GM18858 (cell line): ENCODE measurements at regions not wholly inside any gene's neighbourhood (a gene's known extent, or its start where the extent isn't known, plus 50 kb on each side); places are given as distances from the start of the nearest gene placed in this dataset.

Experiments used
- ATAC-seq: cut with Tn5 transposase; IDR thresholded peaks from one replicate; pipeline ENCODE4 v1.9.1; 2021; ENCODE audit not compliant: unreplicated experiment

DNA sequence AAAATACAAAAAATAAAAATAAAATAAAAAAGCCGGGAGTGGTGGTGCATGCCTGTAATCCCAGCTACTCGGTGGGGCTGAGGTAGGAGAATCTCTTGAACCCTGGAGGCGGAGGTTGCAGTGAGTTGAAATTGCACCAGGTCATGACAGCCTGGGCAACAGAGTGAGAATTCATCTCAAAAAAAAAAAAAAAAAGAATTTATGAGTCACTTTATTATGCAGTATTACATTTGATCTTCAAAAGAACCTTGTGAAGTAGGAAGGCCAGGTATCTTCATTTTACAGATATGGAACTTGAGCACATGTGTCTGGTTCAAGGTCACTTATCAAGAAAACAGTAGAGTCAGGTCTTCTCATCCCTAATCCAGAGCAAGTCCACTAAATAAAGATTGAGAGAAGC lies 459.4 kb upstream of the HNRNPA3 start:
- ATAC-seq, result no peak

DNA sequence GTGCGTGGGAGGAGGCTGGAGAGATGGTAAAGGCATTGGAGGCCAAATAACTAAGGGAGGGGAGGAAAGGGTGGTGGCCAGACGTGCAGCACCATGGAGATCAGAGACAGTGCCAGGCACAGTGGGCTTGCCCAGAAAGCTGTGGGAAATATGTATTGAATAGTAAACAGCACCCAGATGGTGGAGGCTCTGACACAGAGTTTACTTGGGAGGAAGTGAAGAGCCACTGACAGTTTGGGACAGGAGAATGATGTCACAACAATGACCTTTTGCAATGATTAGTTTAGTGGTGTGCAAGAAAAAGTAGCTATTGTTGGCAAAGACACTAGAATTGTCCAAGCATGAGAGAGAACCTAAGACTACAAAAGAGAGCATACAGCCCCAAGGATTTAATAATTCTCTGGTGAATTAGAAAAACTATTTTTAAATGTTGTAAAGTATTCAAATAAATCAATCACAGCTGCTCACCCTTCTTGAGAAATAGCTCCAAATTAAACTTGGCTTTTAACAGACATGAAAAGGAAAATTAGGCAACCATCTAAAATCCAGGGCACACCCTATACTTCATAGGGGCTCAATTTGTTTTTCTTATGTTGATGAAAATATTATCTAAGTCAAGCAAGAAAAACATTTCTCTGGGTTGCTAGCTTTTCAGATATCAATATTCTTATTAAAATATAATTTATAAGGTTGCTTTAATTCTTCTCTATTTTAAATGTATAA lies 458.7 kb upstream of the HNRNPA3 start:
- no peak for ATAC-seq

- no peak for ATAC-seq
These were observed 457.0 kb upstream of the HNRNPA3 start for GRCh38 chr2:176755537-176756135.

GRCh38 chr2:176758426-176758825 lies 454.2 kb upstream of the HNRNPA3 start:
- no peak for ATAC-seq

GRCh38 chr2:176760439-176760838 lies 452.2 kb upstream of the HNRNPA3 start:
- no peak for ATAC-seq

DNA sequence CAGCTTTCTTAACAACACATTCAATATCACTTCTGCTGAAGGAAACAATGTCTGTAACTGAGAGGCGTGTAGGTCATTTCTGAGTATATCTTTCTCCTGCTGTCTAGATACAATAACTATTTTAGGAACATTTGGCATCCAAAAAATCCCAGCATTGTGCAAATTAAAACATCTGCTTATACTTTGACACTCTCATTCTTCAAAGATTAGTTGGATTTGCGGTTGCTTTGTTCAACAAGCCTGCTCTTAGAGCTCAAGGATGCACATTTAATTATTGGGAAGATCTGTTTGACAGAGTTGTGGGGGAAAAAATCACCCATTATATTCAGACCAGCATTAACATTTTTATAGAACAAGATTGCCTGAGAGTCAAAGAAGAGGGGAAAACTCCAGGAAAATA lies 449.5 kb upstream of the HNRNPA3 start:
- no peak for ATAC-seq

- ATAC-seq, result no peak
These were observed 448.7 kb upstream of the HNRNPA3 start for GRCh38 chr2:176763851-176764404.

DNA sequence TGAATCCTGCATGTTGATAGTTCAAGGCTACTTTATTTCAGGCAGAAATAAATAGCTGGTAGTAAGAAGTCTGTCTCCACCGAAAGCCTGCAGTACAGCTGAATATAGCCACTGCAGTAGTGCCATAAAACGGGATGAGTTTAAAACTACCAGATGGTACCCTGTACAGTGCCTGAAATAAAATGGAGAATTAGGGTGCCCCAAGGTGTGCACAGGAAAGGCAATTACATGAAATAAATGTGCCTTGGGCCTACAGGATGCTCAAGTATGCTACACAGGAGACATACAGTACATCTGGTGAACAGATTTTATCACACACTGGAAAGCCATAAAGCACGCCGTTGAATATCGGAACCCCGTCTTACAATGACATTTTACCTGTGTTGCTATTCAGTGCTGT lies 447.7 kb upstream of the HNRNPA3 start:
- ATAC-seq, result no peak

- no peak for ATAC-seq
These were observed 446.6 kb upstream of the HNRNPA3 start for GRCh38 chr2:176766005-176766404.

DNA sequence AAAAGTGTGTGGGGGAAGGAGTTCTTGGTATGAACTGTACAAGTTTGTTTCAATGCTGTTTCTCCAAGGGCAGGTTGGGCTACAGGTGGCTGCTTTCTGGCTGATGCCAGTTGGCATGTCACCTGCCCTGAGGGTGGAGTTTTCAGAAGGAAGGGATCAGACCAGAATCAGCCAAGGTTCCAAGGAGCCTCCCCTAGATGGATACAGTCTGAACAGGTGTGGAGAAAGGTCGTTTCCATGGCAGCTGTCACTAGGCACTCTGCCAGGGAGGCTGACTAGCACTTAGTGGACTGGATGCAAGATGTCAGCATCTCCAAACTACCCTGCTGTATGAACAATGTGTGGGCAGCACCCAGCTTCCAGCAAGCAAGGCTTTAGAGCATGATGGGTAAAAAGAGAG lies 444.4 kb upstream of the HNRNPA3 start:
- no peak for ATAC-seq

- ATAC-seq, result no peak
These were observed 443.6 kb upstream of the HNRNPA3 start for GRCh38 chr2:176769021-176769420.

DNA sequence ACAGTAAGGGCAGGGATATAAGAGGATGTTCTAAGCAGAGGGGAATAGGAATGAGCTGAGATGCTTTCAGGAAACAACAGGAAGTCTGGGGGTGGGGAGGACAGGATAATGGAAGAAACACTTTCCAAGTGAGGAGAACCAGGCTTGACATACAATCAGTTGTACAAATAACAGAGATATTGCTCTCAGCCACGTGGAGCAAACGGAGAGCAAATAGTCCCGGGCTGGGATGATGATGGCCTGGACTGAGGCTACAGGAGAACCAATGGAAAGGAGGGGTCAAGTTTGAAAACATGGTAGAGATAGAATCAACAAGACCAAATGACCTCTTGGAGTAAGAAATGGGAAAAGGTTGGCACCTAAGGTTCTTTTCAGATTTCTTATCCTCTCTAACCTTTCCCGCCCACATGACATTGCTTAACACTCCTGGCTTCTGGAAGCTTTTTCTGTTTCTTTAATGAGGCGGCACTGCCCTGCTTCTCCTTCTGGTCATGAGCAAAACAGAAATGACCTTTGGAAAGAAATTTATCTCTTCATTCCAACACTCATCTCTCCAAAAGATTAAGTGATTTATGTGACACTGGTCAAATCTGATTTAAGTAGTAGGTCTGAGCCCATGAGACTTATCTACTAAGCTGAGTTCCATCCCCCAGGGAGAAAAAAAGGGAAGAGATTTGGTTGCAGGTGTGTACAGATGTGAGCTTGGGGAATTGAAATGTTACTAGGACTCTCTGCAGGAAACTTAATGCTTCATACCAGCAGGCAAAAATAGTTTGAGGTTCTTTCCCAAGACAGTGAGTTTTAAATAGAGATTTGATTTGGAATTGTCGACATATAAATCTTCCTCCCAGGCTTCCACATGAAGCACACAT lies 442.9 kb upstream of the HNRNPA3 start:
- ATAC-seq, result no peak

GRCh38 chr2:176772816-176773215 lies 439.8 kb upstream of the HNRNPA3 start:
- no peak for ATAC-seq

DNA sequence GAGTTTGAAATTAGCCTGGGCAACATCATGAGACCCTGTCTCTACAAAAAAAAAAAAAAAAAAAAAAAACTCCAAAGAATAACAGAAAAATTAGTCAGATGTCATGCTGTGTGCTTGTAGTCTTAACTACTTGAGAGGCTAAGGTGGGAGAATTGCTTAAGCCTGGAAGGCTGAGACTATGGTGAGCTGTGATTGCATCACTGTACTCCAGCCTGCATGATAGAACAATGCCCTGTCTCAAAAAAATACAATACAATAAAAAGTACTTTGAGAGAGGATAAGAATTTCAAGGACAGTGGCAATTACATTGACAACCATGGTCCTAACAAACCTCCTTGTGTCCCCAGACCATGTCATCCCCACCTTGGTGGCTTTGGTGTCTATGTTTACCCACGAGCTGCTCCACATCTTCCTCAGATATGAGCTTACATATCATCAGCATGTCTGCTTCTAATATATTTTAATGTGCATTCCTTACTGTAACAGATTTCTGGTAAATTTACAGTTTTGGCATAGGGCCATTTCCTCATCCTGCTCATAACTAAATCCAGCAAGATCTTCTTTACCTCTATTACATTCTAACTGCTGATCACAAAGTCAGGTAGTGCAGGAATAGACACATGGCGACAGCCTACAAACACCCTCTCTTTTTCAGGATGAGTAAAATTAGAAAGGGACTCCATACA lies 437.7 kb upstream of the HNRNPA3 start:
- no peak for ATAC-seq

DNA sequence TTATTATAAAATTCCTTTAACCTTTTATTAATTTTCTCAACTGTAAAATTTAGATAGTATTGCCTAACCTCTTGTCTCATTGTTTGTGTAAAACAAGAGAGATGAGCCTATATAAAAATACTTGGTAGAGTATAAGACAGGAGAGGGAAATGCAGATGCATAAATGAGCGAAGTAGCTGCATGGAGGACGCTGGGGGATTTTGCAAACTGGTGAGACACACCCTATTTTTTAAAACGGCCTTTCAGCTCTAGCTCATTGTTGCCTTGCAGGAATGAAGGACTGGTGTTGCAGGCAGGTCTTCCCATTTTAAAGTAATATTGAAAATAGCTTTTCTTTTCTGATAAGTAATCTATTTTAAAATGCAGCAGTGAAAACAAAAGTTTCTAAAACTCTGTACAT lies 435.3 kb upstream of the HNRNPA3 start:
- no peak for ATAC-seq

- ATAC-seq, result no peak
These were observed 432.7 kb upstream of the HNRNPA3 start for GRCh38 chr2:176779917-176780316.

DNA sequence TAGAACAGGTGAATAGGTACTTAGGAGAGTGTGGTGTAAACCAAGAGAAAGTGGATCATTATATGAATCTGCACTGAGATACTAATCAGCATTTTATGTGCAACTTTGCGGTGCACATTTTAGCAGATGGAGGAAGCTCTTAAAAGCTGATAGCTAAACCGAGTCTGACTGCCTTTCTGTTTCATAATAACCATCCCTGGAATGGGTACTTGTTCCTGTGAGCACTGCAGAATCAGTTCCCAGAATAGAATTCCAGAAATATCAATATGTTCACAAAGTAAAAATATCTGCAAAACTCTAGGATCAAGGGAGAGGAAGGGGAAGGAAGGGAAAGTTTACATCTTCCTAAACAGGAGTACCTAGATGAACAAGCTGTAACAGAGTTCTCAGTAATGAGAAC lies 432.2 kb upstream of the HNRNPA3 start:
- no peak for ATAC-seq

- ATAC-seq, result no peak
These were observed 430.9 kb upstream of the HNRNPA3 start for GRCh38 chr2:176781570-176782217.

DNA sequence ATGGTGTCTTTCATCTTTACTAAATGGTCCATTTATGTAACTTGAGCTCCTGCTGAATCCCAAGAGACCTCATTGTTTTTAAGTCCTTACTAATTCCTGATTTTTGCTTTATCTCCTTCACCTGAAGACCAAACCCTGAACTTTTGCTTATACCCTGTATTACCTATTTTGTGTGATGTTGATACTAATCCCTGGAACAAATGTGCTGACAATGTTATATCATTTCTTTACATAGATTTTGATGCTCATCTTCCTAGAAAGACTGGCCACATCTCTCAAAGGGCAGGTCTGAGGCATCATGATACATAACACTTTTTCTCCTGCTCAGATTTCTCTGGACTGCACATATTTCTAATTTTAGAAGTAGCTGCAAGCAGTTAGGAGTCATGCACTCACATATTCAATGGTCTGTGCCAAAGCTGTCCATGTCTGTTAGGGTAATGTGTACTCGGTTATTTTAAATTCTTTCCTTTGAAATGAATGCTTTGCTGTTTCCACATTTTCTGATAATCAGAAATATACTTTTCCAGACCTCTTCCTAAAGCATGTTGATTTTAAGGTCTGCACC lies 427.9 kb upstream of the HNRNPA3 start:
- ATAC-seq, result no peak

- no peak for ATAC-seq
These were observed 422.8 kb upstream of the HNRNPA3 start for GRCh38 chr2:176789751-176790150.
